Tibial nerve (tissue), 4 donors: ENCODE measurements at regions not wholly inside any gene's neighbourhood (a gene's known extent, or its start where the extent isn't known, plus 50 kb on each side); places are given as distances from the start of the nearest gene placed in this dataset.

Experiments used
- DNase-seq, 2 donors: peaks; one replicate each; pipeline ENCODE4 v3.0.0-alpha.2; 2019; ENCODE audit warnings: low spot score in 2 of 2
- H3K27ac ChIP-seq, 4 donors: fragments of 200-600 bp; sonication (generic) in 3 of 4; one replicate each; pipeline ENCODE4 v1.5.1; 2017 to 2019; ENCODE audit warnings: mild to moderate bottlenecking in 1 of 4
- H3K27me3 ChIP-seq, 2 donors: fragments of 200-600 bp; sonication (generic) in 1 of 2; one replicate each; pipeline versions ENCODE4 v1.5.1 to v1.6.0; 2017 to 2019
- H3K36me3 ChIP-seq, 3 donors: fragments of 200-600 bp; sonication (generic); one replicate each; pipeline ENCODE4 v1.5.1; 2018 to 2019
- H3K4me1 ChIP-seq, 4 donors: fragments of 200-600 bp; sonication (generic) in 3 of 4; one replicate each; pipeline ENCODE4 v1.5.1; 2017 to 2019
- H3K4me3 ChIP-seq, 4 donors: fragments of 200-600 bp; sonication (generic) in 3 of 4; one replicate each; pipeline ENCODE4 v1.5.1; 2017 to 2019; ENCODE audit warnings: mild to moderate bottlenecking in 1 of 4, moderate library complexity in 1 of 4
- H3K9me3 ChIP-seq, 4 donors: fragments of 200-600 bp; sonication (generic) in 3 of 4; one replicate each; pipeline ENCODE4 v1.5.1; 2017 to 2019
- EP300 ChIP-seq, 2 donors: sonication (generic); formaldehyde crosslinking; IDR thresholded peaks; one replicate each; pipeline ENCODE4 v1.6.1; 2017; ENCODE audit warnings: antibody characterized with exemption in 2 of 2, mild to moderate bottlenecking in 1 of 2
- POLR2A ChIP-seq, 2 donors: fragments of 450-650 bp; IDR thresholded peaks; one replicate each; pipeline ENCODE4 v1.6.1; 2017; ENCODE audit warnings: antibody characterized with exemption in 2 of 2, mild to moderate bottlenecking in 2 of 2, moderate library complexity in 2 of 2
- WGBS, 2 donors: methylation state at CpG; one replicate each; pipeline ENCODE4 v1.1.5; 2018; 5-methylcytosine and 5-hydroxymethylcytosine counted together
- TF ChIP-seq, protein P1 (sequence below), 5 experiments: fragments of 200-600 bp in 3 of 5; fragments of 450-650 bp in 2 of 5; sonication (generic) in 3 of 5; IDR thresholded peaks; one replicate each; pipeline ENCODE4 v1.5.1; 2016 to 2019; ENCODE audit warnings: antibody characterized with exemption in 5 of 5, mild to moderate bottlenecking in 3 of 5, moderate library complexity in 2 of 5

GRCh38 chr3:139218046-139218445 lies 125.8 kb upstream of the MRPS22 start:
- DNase-seq, result no peak
- TF ChIP-seq EP300 (IDR thresholded peaks at IDR 0.05) (no peak), POLR2A (IDR thresholded peaks at IDR 0.05) (no peak)
- TF ChIP-seq, protein P1, sequence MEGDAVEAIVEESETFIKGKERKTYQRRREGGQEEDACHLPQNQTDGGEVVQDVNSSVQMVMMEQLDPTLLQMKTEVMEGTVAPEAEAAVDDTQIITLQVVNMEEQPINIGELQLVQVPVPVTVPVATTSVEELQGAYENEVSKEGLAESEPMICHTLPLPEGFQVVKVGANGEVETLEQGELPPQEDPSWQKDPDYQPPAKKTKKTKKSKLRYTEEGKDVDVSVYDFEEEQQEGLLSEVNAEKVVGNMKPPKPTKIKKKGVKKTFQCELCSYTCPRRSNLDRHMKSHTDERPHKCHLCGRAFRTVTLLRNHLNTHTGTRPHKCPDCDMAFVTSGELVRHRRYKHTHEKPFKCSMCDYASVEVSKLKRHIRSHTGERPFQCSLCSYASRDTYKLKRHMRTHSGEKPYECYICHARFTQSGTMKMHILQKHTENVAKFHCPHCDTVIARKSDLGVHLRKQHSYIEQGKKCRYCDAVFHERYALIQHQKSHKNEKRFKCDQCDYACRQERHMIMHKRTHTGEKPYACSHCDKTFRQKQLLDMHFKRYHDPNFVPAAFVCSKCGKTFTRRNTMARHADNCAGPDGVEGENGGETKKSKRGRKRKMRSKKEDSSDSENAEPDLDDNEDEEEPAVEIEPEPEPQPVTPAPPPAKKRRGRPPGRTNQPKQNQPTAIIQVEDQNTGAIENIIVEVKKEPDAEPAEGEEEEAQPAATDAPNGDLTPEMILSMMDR (IDR thresholded peaks at IDR 0.05), result no peak
- no peak overlapping the region for H3K4me3 ChIP-seq
- no peaks in the 10 kb centered on the region for H3K4me1 ChIP-seq
- WGBS, 2 donors, result 85 to 89% methylated on average over 2 of the region's 2 CpGs
- no peaks in the 10 kb centered on the region for H3K27me3 ChIP-seq
- no peaks in the 10 kb centered on the region for H3K36me3 ChIP-seq
- no peaks in the 10 kb centered on the region for H3K9me3 ChIP-seq
- H3K27ac ChIP-seq, result no peak overlapping the region

GRCh38 chr3:139219463-139219862 lies 124.4 kb upstream of the MRPS22 start:
- TF ChIP-seq, protein P1 (IDR thresholded peaks at IDR 0.05), result no peak
- TF ChIP-seq EP300 (IDR thresholded peaks at IDR 0.05) (no peak), POLR2A (IDR thresholded peaks at IDR 0.05) (no peak)
- H3K27me3 ChIP-seq, result no peaks in the 10 kb centered on the region
- H3K27ac ChIP-seq, result no peak overlapping the region
- H3K4me1 ChIP-seq, result no peaks in the 10 kb centered on the region
- no peak for DNase-seq
- no peaks in the 10 kb centered on the region for H3K36me3 ChIP-seq
- H3K9me3 ChIP-seq, result no peaks in the 10 kb centered on the region
- WGBS, 2 donors, result 91 to 94% methylated on average over 4 of the region's 4 CpGs
- no peak overlapping the region for H3K4me3 ChIP-seq

DNA sequence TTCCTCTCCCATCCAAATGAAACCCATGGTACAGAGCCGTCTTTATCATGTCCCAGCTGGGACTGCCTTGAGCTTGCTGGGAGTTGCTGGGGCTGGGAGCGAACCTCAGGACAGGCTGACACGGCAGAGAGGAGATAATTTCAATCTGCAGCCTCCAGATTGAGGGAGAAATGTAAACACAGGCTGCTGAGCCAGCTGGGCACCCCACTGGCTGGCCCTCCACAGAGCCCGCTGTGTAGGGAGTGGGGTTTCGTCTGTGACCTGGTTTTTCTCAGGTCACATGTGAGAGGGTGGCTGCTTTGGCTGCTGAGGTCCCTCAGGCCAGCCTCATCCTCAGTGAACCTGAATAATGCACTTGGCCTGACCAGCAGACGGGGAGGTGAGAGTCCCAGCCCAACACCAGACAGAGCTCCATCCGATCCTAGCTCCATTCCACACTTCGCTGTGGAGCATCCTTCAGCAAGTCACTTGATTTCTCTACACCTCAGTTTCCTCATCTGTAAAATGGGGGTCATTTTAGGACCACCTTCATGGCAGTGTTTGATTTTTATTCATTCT lies 121.6 kb upstream of the MRPS22 start:
- TF ChIP-seq EP300 (IDR thresholded peaks at IDR 0.05), result no peak
- TF ChIP-seq POLR2A (IDR thresholded peaks at IDR 0.05), result no peak
- TF ChIP-seq, protein P1 (IDR thresholded peaks at IDR 0.05), result no peak
- 58 to 73% methylated on average over 6 to 8 of the region's 8 CpGs for WGBS, 2 donors

GRCh38 chr3:139225548-139225947 lies 118.3 kb upstream of the MRPS22 start:
- TF ChIP-seq, protein P1 (IDR thresholded peaks at IDR 0.05), result no peak
- TF ChIP-seq EP300 (IDR thresholded peaks at IDR 0.05) (no peak), POLR2A (IDR thresholded peaks at IDR 0.05) (no peak)
- Histone ChIP-seq H3K4me1 (peaks cover 0 to 4% (median 0%) of the 10 kb centered on the region in 4 donors), H3K27ac (no peak overlapping the region), H3K27me3 (no peaks in the 10 kb centered on the region), H3K9me3 (no peaks in the 10 kb centered on the region), H3K36me3 (no peaks in the 10 kb centered on the region), H3K4me3 (no peak overlapping the region)
- DNase-seq, result no peak
- WGBS, 2 donors, result 70 to 73% methylated on average over 4 of the region's 4 CpGs

More for the DNA sequence above, 121.6 kb upstream of the MRPS22 start:
- no peak overlapping the region for H3K27ac ChIP-seq
- no peaks in the 10 kb centered on the region for H3K4me1 ChIP-seq
- H3K4me3 ChIP-seq, result no peak overlapping the region
- H3K36me3 ChIP-seq, result no peaks in the 10 kb centered on the region
- no peaks in the 10 kb centered on the region for H3K9me3 ChIP-seq
- H3K27me3 ChIP-seq, result no peaks in the 10 kb centered on the region
- no peak for DNase-seq

- Histone ChIP-seq H3K9me3 (no peaks in the 10 kb centered on the region), H3K4me3 (no peak overlapping the region), H3K27me3 (no peaks in the 10 kb centered on the region), H3K27ac (no peak overlapping the region), H3K36me3 (no peaks in the 10 kb centered on the region), H3K4me1 (peaks cover 0 to 4% (median 0%) of the 10 kb centered on the region in 4 donors)
- 73 to 81% methylated on average over 3 of the region's 3 CpGs for WGBS, 2 donors
- no peak for TF ChIP-seq EP300 (IDR thresholded peaks at IDR 0.05)
- TF ChIP-seq, protein P1 (IDR thresholded peaks at IDR 0.05), result no peak
- TF ChIP-seq POLR2A (IDR thresholded peaks at IDR 0.05), result no peak
- DNase-seq, result no peak
These were observed 117.1 kb upstream of the MRPS22 start for GRCh38 chr3:139226731-139227130.
